Adrenal gland (tissue), 5 donors: ENCODE measurements at regions not wholly inside any gene's neighbourhood (a gene's known extent, or its start where the extent isn't known, plus 50 kb on each side); places are given as distances from the start of the nearest gene placed in this dataset.

Experiments
- CTCF ChIP-seq, 6 experiments: fragments of 450-650 bp in 4 of 6; fragments of 200-600 bp in 2 of 6; sonication (generic) in 1 of 6; IDR thresholded peaks; 1 replicate in 5 of 6; 2 replicates in 1 of 6; pipeline versions ENCODE4 v1.5.1 to v1.8.0; 2016 to 2021; ENCODE audit warnings: antibody characterized with exemption in 6 of 6, mild to moderate bottlenecking in 2 of 6, moderate library complexity in 1 of 6
- POLR2A ChIP-seq, 2 donors: fragments of 450-650 bp; IDR thresholded peaks; one replicate each; pipeline ENCODE4 v1.6.1; 2017; ENCODE audit warnings: antibody characterized with exemption in 2 of 2, mild to moderate bottlenecking in 2 of 2, moderate library complexity in 1 of 2
- donor health status: DM: no; HTN: no; CAD: no.

GRCh38 chr1:48077795-48078222 lies 80.6 kb upstream of the TRABD2B start:
- no peak for TF ChIP-seq CTCF (IDR thresholded peaks at IDR 0.05)
- no peak for TF ChIP-seq POLR2A (IDR thresholded peaks at IDR 0.05)
